Esophagus muscularis mucosa (tissue), 4 donors: ENCODE measurements at regions not wholly inside any gene's neighbourhood (a gene's known extent, or its start where the extent isn't known, plus 50 kb on each side); places are given as distances from the start of the nearest gene placed in this dataset.

Experiments used
- EP300 ChIP-seq: sonication (generic); formaldehyde crosslinking; IDR thresholded peaks from one replicate; pipeline ENCODE4 v1.6.1; 2017; ENCODE audit warnings: antibody characterized with exemption
- POLR2AphosphoS5 ChIP-seq, 2 donors: sonication (generic); formaldehyde crosslinking; IDR thresholded peaks; one replicate each; pipeline ENCODE4 v1.6.1; 2017; ENCODE audit warnings: antibody characterized with exemption in 2 of 2
- TF ChIP-seq, protein P1 (sequence below), 3 experiments: fragments of 200-600 bp in 2 of 3; fragments of 450-650 bp in 1 of 3; sonication (generic) in 2 of 3; IDR thresholded peaks; one replicate each; pipeline ENCODE4 v1.5.1; 2017 to 2019; ENCODE audit warnings: antibody characterized with exemption in 3 of 3, mild to moderate bottlenecking in 2 of 3, moderate library complexity in 1 of 3

DNA sequence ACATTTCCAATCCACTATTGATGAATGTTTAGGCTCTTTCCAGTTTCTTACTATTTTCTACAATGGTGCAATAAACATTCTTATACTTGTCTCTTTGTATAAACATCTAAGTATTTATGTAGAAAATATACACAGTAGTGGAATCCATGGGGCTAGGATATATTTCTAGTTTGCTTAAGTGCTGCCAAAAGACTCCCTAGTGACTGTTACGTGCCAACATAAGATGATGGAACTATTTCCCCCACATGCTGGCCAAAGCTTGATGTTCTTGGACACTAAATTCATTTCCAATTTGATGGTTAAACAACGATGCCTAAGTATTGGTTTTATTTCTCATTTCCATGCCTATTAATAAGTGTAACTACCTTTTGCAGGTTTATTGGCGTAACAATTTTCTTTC lies 378.4 kb upstream of the HNRNPA3 start:
- TF ChIP-seq, protein P1, sequence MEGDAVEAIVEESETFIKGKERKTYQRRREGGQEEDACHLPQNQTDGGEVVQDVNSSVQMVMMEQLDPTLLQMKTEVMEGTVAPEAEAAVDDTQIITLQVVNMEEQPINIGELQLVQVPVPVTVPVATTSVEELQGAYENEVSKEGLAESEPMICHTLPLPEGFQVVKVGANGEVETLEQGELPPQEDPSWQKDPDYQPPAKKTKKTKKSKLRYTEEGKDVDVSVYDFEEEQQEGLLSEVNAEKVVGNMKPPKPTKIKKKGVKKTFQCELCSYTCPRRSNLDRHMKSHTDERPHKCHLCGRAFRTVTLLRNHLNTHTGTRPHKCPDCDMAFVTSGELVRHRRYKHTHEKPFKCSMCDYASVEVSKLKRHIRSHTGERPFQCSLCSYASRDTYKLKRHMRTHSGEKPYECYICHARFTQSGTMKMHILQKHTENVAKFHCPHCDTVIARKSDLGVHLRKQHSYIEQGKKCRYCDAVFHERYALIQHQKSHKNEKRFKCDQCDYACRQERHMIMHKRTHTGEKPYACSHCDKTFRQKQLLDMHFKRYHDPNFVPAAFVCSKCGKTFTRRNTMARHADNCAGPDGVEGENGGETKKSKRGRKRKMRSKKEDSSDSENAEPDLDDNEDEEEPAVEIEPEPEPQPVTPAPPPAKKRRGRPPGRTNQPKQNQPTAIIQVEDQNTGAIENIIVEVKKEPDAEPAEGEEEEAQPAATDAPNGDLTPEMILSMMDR (IDR thresholded peaks at IDR 0.05) = no peak
- TF ChIP-seq POLR2AphosphoS5 (IDR thresholded peaks at IDR 0.05) (no peak), EP300 (no peak)
